ENCODE measurements at regions not wholly inside any gene's neighbourhood (a gene's known extent, or its start where the extent isn't known, plus 50 kb on each side); places are given as distances from the start of the nearest gene placed in this dataset.
A peak's percentile ranks its signal among the peaks of the same experiment; 100 is the strongest.

- TF ChIP-seq, protein P1, sequence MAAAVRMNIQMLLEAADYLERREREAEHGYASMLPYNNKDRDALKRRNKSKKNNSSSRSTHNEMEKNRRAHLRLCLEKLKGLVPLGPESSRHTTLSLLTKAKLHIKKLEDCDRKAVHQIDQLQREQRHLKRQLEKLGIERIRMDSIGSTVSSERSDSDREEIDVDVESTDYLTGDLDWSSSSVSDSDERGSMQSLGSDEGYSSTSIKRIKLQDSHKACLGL (CRISPR knock-in tag; IDR thresholded peaks at IDR 0.05) = no peak
- TF ChIP-seq BCL3 (CRISPR knock-in tag; IDR thresholded peaks at IDR 0.05) (no peak), ZNF17 (CRISPR knock-in tag; IDR thresholded peaks at IDR 0.05) (no peak), ZNF180 (CRISPR knock-in tag; IDR thresholded peaks at IDR 0.05; ENCODE audit: borderline replicate concordance, low read depth) (no peak), JUN (CRISPR knock-in tag; IDR thresholded peaks at IDR 0.05) (0 out of 2 replicates have a peak, but pooled peaks have one; percentile 46), KLF16 (CRISPR knock-in tag; IDR thresholded peaks at IDR 0.05) (peak in 1 of 2 experiments; percentile 87; a peak in 2 of 4 replicates), ATF3 (CRISPR knock-in tag; IDR thresholded peaks at IDR 0.05) (peak; percentile 93), NKX3-1 (CRISPR knock-in tag; IDR thresholded peaks at IDR 0.05) (no peak), ZNF672 (CRISPR knock-in tag; IDR thresholded peaks at IDR 0.05) (no peak), ZMYM3 (CRISPR knock-in tag; IDR thresholded peaks at IDR 0.05) (0 out of 2 replicates have a peak, but pooled peaks have one; percentile 17), ISX (CRISPR knock-in tag; conservative IDR thresholded peaks at IDR 0.05) (no peak), FOXJ3 (CRISPR knock-in tag; IDR thresholded peaks at IDR 0.05; ENCODE audit: borderline replicate concordance) (no peak), TMF1 (CRISPR knock-in tag; IDR thresholded peaks at IDR 0.05; ENCODE audit: low read depth) (no peak), ZNF484 (CRISPR knock-in tag; IDR thresholded peaks at IDR 0.05; ENCODE audit: borderline replicate concordance, low read depth) (no peak), SSRP1 (CRISPR knock-in tag; IDR thresholded peaks at IDR 0.05) (no peak), MBNL3 (CRISPR knock-in tag; conservative IDR thresholded peaks at IDR 0.05) (no peak), TAF1 (CRISPR knock-in tag; IDR thresholded peaks at IDR 0.05) (no peak; the same call in 1 of the 2 replicates), TSC22D2 (CRISPR knock-in tag; IDR thresholded peaks at IDR 0.05; ENCODE audit: borderline replicate concordance) (no peak), ZFP62 (CRISPR knock-in tag; IDR thresholded peaks at IDR 0.05) (no peak), TFDP1 (CRISPR knock-in tag; IDR thresholded peaks at IDR 0.05; ENCODE audit: borderline replicate concordance) (peak; percentile 68; the same call in 1 of the 2 replicates), ZNF253 (CRISPR knock-in tag; IDR thresholded peaks at IDR 0.05; ENCODE audit: borderline replicate concordance) (no peak), ZNF773 (CRISPR knock-in tag; IDR thresholded peaks at IDR 0.05; ENCODE audit: borderline replicate concordance) (no peak), NR2F6 (IDR thresholded peaks at IDR 0.05) (no peak), NR2F6 (CRISPR knock-in tag; IDR thresholded peaks at IDR 0.05) (peak; percentile 68), XRCC5 (optimal IDR thresholded peaks at IDR 0.05; ENCODE audit: low read length) (no peak), RFX3 (CRISPR knock-in tag; IDR thresholded peaks at IDR 0.05) (no peak), CBFB (CRISPR knock-in tag; IDR thresholded peaks at IDR 0.05) (peak; percentile 59; the same call in 1 of the 2 replicates), HOXA5 (CRISPR knock-in tag; IDR thresholded peaks at IDR 0.05) (no peak), ZNF552 (CRISPR knock-in tag; IDR thresholded peaks at IDR 0.05; ENCODE audit: borderline replicate concordance) (no peak), ZZZ3 (CRISPR knock-in tag; IDR thresholded peaks at IDR 0.05; ENCODE audit: borderline replicate concordance) (no peak)
Measured at GRCh38 chr1:234772345-234773147, 162.6 kb upstream of the IRF2BP2 start (continued).
